OCI-LY3 (cell line): ENCODE measurements at regions not wholly inside any gene's neighbourhood (a gene's known extent, or its start where the extent isn't known, plus 50 kb on each side); places are given as distances from the start of the nearest gene placed in this dataset.

ENCODE experiments used
- EZH2phosphoT487 ChIP-seq: fragments of 200-600 bp; shearing (Covaris generic); IDR thresholded peaks from 2 replicates; pipeline ENCODE4 v1.6.1; 2018; ENCODE audit warnings: antibody characterized with exemption, mixed run types, low read depth
- TF ChIP-seq, protein P1 (sequence below): fragments of 200-600, 300-600 bp; sonication (generic); IDR thresholded peaks from 2 replicates; pipeline ENCODE4 v1.5.1; 2014; ENCODE audit warnings: antibody characterized with exemption, low read length, low read depth

DNA sequence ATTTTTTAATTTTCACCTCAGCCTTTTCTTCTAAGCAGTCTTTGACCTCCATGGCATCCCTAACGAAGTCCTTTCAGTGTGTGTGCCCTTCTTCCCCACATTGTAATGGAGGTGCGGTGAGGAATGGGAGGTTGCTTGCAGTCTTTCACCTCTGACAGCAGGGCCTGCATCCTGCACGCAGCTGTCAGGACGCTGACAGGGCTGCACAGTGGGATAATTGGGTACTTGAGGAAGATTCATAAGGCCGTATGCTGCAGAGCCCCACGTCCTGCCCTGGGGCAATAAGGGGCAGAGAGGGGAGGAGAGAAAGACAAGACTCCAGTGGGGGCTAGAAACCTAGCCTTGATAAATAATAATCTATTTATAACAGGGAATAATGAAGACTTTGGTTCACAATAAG is 184.7 kb downstream of the SAMD5 start:
- TF ChIP-seq, protein P1, sequence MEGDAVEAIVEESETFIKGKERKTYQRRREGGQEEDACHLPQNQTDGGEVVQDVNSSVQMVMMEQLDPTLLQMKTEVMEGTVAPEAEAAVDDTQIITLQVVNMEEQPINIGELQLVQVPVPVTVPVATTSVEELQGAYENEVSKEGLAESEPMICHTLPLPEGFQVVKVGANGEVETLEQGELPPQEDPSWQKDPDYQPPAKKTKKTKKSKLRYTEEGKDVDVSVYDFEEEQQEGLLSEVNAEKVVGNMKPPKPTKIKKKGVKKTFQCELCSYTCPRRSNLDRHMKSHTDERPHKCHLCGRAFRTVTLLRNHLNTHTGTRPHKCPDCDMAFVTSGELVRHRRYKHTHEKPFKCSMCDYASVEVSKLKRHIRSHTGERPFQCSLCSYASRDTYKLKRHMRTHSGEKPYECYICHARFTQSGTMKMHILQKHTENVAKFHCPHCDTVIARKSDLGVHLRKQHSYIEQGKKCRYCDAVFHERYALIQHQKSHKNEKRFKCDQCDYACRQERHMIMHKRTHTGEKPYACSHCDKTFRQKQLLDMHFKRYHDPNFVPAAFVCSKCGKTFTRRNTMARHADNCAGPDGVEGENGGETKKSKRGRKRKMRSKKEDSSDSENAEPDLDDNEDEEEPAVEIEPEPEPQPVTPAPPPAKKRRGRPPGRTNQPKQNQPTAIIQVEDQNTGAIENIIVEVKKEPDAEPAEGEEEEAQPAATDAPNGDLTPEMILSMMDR, result no peak
- TF ChIP-seq EZH2phosphoT487, result no peak
